ENCODE measurements at regions not wholly inside any gene's neighbourhood (a gene's known extent, or its start where the extent isn't known, plus 50 kb on each side); places are given as distances from the start of the nearest gene placed in this dataset.

- DNase-seq (ENCODE audit: low read depth): no peak
These were observed 61.3 kb upstream of the BICC1 start for GRCh38 chr10:58451193-58451889.

GRCh38 chr10:58453105-58453504, 59.6 kb upstream of the BICC1 start:
- no peak for DNase-seq (ENCODE audit: low read depth)

DNA sequence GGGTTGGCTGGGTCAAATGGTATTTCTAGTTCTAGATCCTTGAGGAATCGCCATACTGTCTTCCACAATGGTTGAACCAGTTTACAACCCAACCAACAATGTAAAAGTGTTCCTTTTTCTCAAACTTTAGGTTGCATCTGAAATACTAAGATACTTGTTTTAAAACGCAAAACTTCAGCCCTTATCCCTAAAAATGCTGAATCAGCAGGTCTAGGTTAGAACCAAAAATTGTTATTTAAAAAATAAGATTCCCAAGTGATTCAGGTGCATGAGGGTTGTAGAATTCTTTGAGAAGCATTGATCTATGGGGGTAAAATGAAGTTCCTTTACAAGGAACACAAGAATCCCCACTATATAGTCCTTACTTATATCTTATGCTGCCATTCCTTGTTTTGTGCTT, 56.5 kb upstream of the BICC1 start:
- DNase-seq (ENCODE audit: low read depth): no peak

DNA sequence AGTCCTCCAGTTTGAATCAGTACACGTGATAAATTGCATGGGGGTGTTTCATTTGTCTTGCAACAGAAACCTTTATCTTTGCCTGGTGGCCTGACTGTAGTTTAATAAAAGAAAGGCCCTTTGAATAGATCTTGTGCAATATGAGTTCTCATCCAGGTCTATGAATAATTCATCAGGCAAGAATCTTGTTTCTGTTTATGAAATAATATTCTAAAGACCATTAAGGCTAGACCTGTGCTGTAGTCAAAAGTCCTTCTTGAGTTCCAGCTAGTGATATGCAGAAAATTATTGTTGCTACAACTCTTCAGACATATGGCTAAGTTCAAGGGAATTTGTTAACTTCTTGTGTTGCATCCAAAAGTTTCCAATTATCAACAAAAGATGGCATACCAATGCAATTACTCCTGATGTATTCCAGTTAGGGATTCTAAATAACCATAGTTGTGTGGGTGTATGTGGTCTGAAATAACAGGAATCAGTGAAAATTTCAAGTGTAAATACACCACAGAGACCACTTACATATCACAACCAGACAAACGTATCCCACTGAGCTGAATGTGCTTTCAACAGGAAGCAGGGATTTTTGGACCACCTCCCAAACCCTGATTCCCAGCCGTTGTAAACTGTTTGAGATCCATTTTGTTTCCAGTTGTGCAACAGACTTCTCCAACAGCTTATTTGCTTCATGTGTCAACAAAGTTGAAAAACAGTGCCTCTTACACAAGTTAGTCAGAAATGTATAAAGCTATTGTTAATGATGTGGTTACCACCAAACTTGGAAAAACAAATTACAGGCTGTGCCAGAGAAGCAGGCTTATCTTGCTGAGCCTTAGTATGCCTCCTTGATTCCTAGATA, 54.7 kb upstream of the BICC1 start:
- DNase-seq (ENCODE audit: low read depth): peak; percentile 91

DNA sequence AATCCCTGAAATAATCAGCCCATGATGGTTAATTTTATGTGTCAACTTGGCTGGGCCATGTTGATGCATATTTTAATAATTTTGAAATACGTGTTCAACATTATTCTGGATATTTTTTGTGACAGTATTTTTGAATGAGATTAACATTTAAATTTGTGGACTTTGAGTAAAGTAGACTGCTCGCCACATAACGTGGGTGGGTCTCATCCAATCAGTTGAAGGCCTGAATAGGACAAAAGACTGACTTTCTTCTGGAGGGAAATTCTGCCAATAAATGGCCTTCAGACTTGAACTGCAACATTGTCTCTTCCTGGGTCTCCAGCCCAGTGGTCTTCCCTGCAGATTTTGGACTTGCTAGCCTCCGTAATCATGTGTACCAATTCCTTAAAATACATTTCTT, 53.6 kb upstream of the BICC1 start:
- no peak for DNase-seq (ENCODE audit: low read depth)

DNA sequence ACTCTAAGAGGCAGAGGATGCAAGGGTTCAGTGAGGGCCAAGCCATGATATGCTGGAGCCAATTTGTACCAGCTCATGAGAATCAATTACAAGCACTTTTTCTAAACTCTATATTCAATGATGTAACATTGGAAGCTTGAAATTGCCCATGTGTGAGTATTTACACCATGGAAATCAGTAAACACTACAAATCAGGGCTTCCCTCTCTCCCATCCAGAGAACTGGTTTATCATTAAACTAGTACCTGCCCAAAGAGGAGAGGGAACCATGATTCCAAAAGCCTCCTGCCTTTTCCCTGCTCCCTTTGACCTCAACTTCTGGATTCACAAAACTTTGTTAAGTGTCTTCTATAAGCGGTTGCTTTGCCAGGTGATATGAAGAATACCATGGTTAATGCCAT, 52.5 kb upstream of the BICC1 start:
- DNase-seq (ENCODE audit: low read depth): no peak

DNA sequence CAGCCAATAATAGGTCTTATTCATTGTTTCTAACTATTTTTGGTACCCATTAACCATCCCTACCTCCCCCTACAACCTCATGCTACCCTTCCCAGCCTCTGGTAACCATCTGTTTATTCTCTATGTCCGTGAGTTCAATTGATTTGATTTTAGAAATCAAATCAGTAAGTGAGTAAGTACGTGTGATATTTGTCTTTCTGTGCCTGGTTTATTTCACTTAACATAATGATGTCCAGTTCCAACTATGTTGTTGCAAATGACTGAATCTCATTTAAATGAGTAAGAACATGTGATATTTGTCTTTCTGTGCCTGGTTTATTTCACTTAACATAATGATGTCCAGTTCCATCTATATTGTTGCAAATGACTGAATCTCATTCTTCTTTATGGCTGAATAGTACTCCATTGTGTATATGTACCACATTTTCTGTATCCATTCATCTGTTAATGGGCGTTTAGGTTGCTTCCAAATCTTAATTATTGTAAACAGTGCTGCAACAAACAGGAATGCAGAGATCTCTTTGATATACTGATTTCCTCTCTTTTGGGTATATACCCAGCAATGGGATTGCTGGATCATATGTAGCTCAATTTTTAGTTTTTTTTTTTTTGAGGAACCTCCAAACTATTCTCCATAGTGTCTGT, 49.7 kb upstream of the BICC1 start:
- DNase-seq (ENCODE audit: low read depth): no peak

Measured in stromal cell of bone marrow (primary cell).